ENCODE measurements at regions not wholly inside any gene's neighbourhood (a gene's known extent, or its start where the extent isn't known, plus 50 kb on each side); places are given as distances from the start of the nearest gene placed in this dataset.

- no peak for DNase-seq
Observed at GRCh38 chr17:13352747-13353415, 248.8 kb downstream of the HS3ST3A1 start.

GRCh38 chr17:13351046-13351445, 250.7 kb downstream of the HS3ST3A1 start:
- DNase-seq: no peak

- no peak for DNase-seq
Observed at GRCh38 chr17:13350466-13350865, 251.3 kb downstream of the HS3ST3A1 start.

GRCh38 chr17:13346996-13347762, 254.6 kb downstream of the HS3ST3A1 start:
- DNase-seq: no peak

- no peak for DNase-seq
Observed at GRCh38 chr17:13346592-13346991, 255.1 kb downstream of the HS3ST3A1 start.

- DNase-seq: no peak
Observed at GRCh38 chr17:13346081-13346533, 255.6 kb downstream of the HS3ST3A1 start.

- no peak for DNase-seq
Observed at GRCh38 chr17:13338421-13338820, 263.3 kb downstream of the HS3ST3A1 start.

- no peak for DNase-seq
Observed at GRCh38 chr17:13337864-13338371, 263.8 kb downstream of the HS3ST3A1 start.

- no peak for DNase-seq
Observed at GRCh38 chr17:13337151-13337550, 264.6 kb downstream of the HS3ST3A1 start.

- DNase-seq: no peak
Observed at GRCh38 chr17:13334374-13334773, 267.4 kb downstream of the HS3ST3A1 start.

- no peak for DNase-seq
Observed at GRCh38 chr17:13333661-13334060, 268.1 kb downstream of the HS3ST3A1 start.

- no peak for DNase-seq
Observed at GRCh38 chr17:13332207-13332606, 269.5 kb downstream of the HS3ST3A1 start.

GRCh38 chr17:13329421-13329820, 272.3 kb downstream of the HS3ST3A1 start:
- DNase-seq: no peak

GRCh38 chr17:13323990-13324389, 277.7 kb downstream of the HS3ST3A1 start:
- DNase-seq: no peak

GRCh38 chr17:13321951-13322701, 279.6 kb downstream of the HS3ST3A1 start:
- DNase-seq: no peak

GRCh38 chr17:13320046-13320785, 281.5 kb downstream of the HS3ST3A1 start:
- DNase-seq: no peak

GRCh38 chr17:13316657-13317056, 285.1 kb downstream of the HS3ST3A1 start:
- no peak for DNase-seq

- DNase-seq: no peak
Observed at GRCh38 chr17:13311306-13311705, 290.4 kb downstream of the HS3ST3A1 start.

- DNase-seq: no peak
Observed at GRCh38 chr17:13310858-13311257, 290.9 kb downstream of the HS3ST3A1 start.

- DNase-seq: no peak
Observed at GRCh38 chr17:13306310-13306962, 288.6 kb upstream of the ELAC2 start.

GRCh38 chr17:13302983-13303382, 285.2 kb upstream of the ELAC2 start:
- DNase-seq: no peak

- DNase-seq: no peak
Observed at GRCh38 chr17:13302419-13302818, 284.6 kb upstream of the ELAC2 start.
